ENCODE measurements at regions not wholly inside any gene's neighbourhood (a gene's known extent, or its start where the extent isn't known, plus 50 kb on each side); places are given as distances from the start of the nearest gene placed in this dataset.

DNA sequence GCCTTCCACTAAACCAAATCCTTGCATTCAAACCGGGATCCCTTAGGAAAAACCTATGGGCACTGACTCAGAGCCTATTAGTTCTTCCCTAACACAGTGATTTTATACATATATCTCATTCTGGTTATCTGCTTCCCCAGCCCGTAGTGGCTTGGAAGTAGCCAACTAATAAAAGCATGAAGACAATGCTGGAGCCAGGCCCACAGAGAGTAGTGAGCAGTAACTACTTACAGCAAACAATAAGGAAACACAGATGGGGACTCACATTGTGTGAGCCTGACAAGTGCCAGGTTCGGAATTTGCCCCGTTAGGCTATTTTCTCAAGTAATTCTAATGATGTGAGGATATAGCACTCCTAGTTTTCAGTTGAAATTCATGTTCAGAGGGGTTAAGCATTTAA lies 83.3 kb upstream of the OR5AK2 start:
- no peaks in the 10 kb centered on the region for H3K36me3 Mint-ChIP-seq (ENCODE audit: insufficient read depth in 2 of 2)
- H3K4me3 Mint-ChIP-seq = no peak overlapping the region
- H3K4me1 Mint-ChIP-seq (ENCODE audit: low read depth) = no peaks in the 10 kb centered on the region
- DNase-seq (no peak), ATAC-seq (replicated peaks in 1 of 2) (no peak)
- peaks cover 0 to 3% of the 10 kb centered on the region in 2 donors for H3K9me3 Mint-ChIP-seq
- no peak overlapping the region for H3K27ac Mint-ChIP-seq
- H3K27me3 Mint-ChIP-seq (ENCODE audit: low read depth) = no peaks in the 10 kb centered on the region

- Mint-ChIP-seq H3K27me3 (ENCODE audit: low read depth) (no peaks in the 10 kb centered on the region), H3K4me3 (no peak overlapping the region), H3K36me3 (ENCODE audit: insufficient read depth in 2 of 2) (no peaks in the 10 kb centered on the region), H3K9me3 (no peaks in the 10 kb centered on the region), H3K27ac (no peak overlapping the region), H3K4me1 (ENCODE audit: low read depth) (no peaks in the 10 kb centered on the region)
- ATAC-seq (replicated peaks in 1 of 2) (no peak), DNase-seq (no peak)
Observed at GRCh38 chr11:56898856-56899255, 89.9 kb upstream of the OR5AK2 start.

DNA sequence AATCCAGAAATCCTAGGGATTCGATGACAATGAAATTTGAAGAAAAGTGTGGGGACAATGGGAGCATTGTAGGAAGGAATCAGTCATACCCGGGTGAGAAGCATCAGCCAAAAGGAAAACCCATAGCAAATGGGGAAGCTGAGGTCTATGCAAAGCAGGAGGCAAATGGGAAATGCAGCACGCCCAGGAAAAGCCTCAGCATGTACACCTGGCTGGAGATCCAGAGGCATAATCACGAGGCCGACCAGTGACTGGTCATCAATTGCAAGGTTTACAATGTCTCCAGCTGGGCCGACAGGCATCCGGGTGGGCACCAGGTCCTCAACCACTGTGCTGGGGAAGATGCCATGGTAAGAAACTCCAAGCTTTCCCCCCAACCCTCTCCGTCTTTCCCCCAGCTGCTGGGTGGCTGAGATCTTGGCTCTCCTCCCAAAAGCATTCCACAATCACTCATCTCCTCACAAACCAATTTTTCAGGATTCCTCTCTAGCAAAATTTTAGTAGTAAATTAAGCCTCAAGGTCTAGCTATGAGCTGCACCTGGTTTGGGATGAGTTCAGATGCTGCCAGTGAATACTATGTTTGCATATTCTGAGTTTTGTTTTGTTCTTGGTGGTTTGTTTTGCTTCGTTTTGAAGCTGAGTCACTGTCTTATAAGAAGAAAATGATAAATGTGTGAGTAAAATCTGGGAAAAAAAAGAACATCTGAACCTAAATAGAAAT lies 98.0 kb upstream of the OR5AK2 start:
- DNase-seq (no peak), ATAC-seq (replicated peaks in 1 of 2) (no peak)
- Mint-ChIP-seq H3K36me3 (ENCODE audit: insufficient read depth in 2 of 2) (no peaks in the 10 kb centered on the region), H3K4me1 (ENCODE audit: low read depth) (no peaks in the 10 kb centered on the region), H3K4me3 (no peak overlapping the region), H3K9me3 (peaks cover 0 to 2% of the 10 kb centered on the region in 2 donors), H3K27me3 (ENCODE audit: low read depth) (no peaks in the 10 kb centered on the region), H3K27ac (no peak overlapping the region)

DNA sequence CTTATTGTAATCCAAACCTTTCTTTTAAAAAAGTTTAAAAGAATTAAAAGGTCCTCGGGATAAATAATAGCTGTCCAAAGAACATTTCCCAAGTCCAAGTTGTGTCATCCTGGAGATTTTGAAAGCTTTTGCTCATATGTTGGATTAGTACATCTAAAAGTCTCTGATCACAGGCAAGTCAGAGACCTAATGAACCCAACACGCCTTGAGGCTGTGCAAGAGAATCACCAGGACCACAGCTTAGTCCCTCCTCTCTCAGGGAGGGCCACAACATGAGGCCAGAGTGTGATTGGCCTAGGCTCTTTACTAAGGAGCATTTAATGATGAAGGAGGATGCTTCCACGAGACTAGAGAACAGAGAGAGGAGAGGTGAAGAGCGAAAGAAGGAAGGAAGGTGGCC lies 98.7 kb upstream of the OR5AK2 start:
- H3K4me1 Mint-ChIP-seq (ENCODE audit: low read depth) = no peaks in the 10 kb centered on the region
- no peaks in the 10 kb centered on the region for H3K27me3 Mint-ChIP-seq (ENCODE audit: low read depth)
- no peak for DNase-seq
- peaks cover 0 to 2% of the 10 kb centered on the region in 2 donors for H3K9me3 Mint-ChIP-seq
- no peak overlapping the region for H3K4me3 Mint-ChIP-seq
- no peak overlapping the region for H3K27ac Mint-ChIP-seq
- no peak for ATAC-seq (replicated peaks in 1 of 2)
- no peaks in the 10 kb centered on the region for H3K36me3 Mint-ChIP-seq (ENCODE audit: insufficient read depth in 2 of 2)

DNA sequence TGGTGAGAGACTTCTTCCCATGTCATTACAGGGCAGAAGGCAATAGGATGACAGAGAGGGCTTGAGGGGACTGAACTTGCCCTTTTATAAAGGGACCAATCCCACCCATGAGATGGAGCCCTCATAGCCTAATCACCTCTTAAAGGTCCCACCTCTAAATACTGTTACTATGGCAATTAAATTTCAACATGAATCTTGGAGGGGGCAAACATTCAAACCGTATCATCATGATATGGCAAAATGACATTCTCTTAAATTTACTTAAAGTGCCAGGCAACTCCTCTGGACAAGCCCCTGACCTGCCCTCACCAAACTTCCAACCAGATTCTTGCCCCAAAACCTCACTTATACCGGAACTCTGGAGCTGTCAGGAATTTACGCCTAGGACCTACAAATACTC lies 100.8 kb upstream of the OR5AK2 start:
- no peak overlapping the region for H3K27ac Mint-ChIP-seq
- no peaks in the 10 kb centered on the region for H3K4me1 Mint-ChIP-seq (ENCODE audit: low read depth)
- peaks cover 0 to 2% of the 10 kb centered on the region in 2 donors for H3K9me3 Mint-ChIP-seq
- ATAC-seq (replicated peaks in 1 of 2) (no peak), DNase-seq (no peak)
- H3K36me3 Mint-ChIP-seq (ENCODE audit: insufficient read depth in 2 of 2) = no peaks in the 10 kb centered on the region
- no peaks in the 10 kb centered on the region for H3K27me3 Mint-ChIP-seq (ENCODE audit: low read depth)
- H3K4me3 Mint-ChIP-seq = no peak overlapping the region

GRCh38 chr11:56886455-56886854 lies 102.3 kb upstream of the OR5AK2 start:
- Mint-ChIP-seq H3K36me3 (ENCODE audit: insufficient read depth in 2 of 2) (no peaks in the 10 kb centered on the region), H3K27me3 (ENCODE audit: low read depth) (no peaks in the 10 kb centered on the region), H3K4me1 (ENCODE audit: low read depth) (no peaks in the 10 kb centered on the region), H3K4me3 (no peak overlapping the region), H3K9me3 (peaks cover 0 to 2% of the 10 kb centered on the region in 2 donors), H3K27ac (no peak overlapping the region)
- ATAC-seq (replicated peaks in 1 of 2) (no peak), DNase-seq (no peak)

DNA sequence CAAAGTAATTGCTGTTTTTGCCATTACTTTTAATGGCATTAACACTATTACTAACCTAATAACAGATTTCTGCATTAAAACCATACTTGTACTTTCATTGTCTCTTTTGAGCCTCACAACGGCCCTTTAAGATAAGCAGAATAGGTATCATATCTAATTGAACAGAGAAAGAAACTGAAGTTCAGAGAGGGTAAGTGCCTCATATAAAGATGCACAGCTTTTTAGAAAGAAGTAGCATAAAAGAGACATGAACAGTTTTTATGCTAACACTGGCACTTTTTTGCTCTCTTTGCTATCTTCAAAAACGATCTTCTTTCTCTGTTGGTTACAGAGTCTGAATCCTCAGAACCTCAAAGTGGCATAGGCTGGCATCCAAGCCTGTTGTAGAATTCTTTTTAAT lies 102.9 kb upstream of the OR5AK2 start:
- Mint-ChIP-seq H3K27ac (no peak overlapping the region), H3K4me1 (ENCODE audit: low read depth) (no peaks in the 10 kb centered on the region), H3K4me3 (no peak overlapping the region), H3K27me3 (ENCODE audit: low read depth) (no peaks in the 10 kb centered on the region), H3K9me3 (peaks cover 0 to 2% of the 10 kb centered on the region in 2 donors), H3K36me3 (ENCODE audit: insufficient read depth in 2 of 2) (no peaks in the 10 kb centered on the region)
- ATAC-seq (replicated peaks in 1 of 2) = no peak
- no peak for DNase-seq

- Mint-ChIP-seq H3K9me3 (peaks cover 0 to 2% of the 10 kb centered on the region in 2 donors), H3K4me3 (no peak overlapping the region), H3K36me3 (ENCODE audit: insufficient read depth in 2 of 2) (no peaks in the 10 kb centered on the region), H3K27me3 (ENCODE audit: low read depth) (no peaks in the 10 kb centered on the region), H3K27ac (no peak overlapping the region), H3K4me1 (ENCODE audit: low read depth) (no peaks in the 10 kb centered on the region)
- DNase-seq = no peak
- no peak for ATAC-seq (replicated peaks in 1 of 2)
Observed at GRCh38 chr11:56885177-56885576, 103.5 kb upstream of the OR5AK2 start.

DNA sequence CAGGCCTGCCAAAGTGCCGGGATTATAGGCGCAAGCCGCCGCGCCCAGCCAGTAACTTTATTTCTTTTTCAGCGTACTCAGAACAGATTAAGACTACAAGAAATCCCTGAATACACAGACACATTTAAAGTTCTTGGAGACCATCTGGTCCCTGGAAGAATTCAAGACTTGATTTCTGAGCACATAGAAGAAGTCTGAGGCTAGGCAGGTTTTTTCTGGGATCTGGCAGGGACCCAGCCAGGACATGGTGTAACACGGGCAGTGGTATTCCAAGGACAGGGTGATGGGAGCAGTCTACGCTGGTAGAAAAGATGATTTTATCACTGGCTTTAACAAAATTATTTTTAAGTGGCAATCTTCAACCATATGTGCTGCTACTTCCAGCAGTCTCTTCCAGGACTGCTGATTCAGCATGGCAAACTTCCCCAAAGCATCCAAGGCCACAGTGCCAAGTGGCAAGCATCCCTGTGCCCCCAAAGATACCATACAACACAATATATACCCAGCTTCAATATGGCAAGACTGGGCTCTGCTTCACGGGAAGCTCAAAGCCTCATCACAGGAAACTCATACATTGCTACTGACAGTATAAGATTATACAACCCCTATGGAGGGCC lies 105.2 kb upstream of the OR5AK2 start:
- no peak overlapping the region for H3K4me3 Mint-ChIP-seq
- H3K36me3 Mint-ChIP-seq (ENCODE audit: insufficient read depth in 2 of 2) = no peaks in the 10 kb centered on the region
- H3K27me3 Mint-ChIP-seq (ENCODE audit: low read depth) = no peaks in the 10 kb centered on the region
- no peaks in the 10 kb centered on the region for H3K4me1 Mint-ChIP-seq (ENCODE audit: low read depth)
- H3K27ac Mint-ChIP-seq = no peak overlapping the region
- ATAC-seq (replicated peaks in 1 of 2) (no peak), DNase-seq (no peak)
- no peaks in the 10 kb centered on the region for H3K9me3 Mint-ChIP-seq

DNA sequence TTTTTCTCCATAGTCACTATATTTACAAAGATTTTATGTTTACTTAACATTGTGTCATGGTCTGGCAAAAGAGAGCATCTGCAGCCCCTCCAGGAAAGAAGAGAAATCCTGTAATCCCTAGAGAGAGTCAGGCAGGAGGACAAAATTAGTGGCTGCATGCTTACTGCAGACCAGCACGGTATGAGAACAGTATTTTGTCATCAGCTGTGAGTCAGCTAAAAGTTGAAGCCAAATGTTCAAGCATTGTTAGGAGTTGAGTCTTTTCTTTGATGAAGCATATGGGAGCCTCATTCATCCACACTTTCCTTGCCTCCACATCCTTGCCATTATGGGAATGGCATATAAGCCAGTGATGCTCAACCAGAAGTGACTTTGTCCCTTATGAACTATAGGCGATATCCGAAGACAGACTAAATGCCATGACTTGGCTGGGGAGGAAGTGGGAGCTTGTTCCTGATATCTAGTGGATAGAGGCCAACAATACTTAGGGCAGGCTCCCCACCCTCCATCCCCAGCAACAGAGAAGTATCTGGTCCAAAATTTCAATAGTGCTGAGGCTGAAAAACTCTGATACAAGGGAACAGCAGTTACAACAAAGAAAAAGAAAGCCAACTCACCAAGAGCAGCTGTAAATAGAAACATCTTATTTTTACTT lies 112.0 kb upstream of the OR5AK2 start:
- Mint-ChIP-seq H3K36me3 (ENCODE audit: insufficient read depth in 2 of 2) (peaks cover 0 to 2% of the 10 kb centered on the region in 2 donors), H3K27ac (no peak overlapping the region), H3K4me3 (no peak overlapping the region), H3K9me3 (peaks cover 4 to 9% of the 10 kb centered on the region in 2 donors), H3K4me1 (ENCODE audit: low read depth) (no peaks in the 10 kb centered on the region), H3K27me3 (ENCODE audit: low read depth) (no peaks in the 10 kb centered on the region)
- ATAC-seq (replicated peaks in 1 of 2) = no peak
- no peak for DNase-seq

- H3K36me3 Mint-ChIP-seq (ENCODE audit: insufficient read depth in 2 of 2) = no peaks in the 10 kb centered on the region
- H3K9me3 Mint-ChIP-seq = no peaks in the 10 kb centered on the region
- no peak for DNase-seq
- no peak overlapping the region for H3K27ac Mint-ChIP-seq
- ATAC-seq (replicated peaks in 1 of 2) = no peak
- H3K4me3 Mint-ChIP-seq = no peak overlapping the region
- H3K4me1 Mint-ChIP-seq (ENCODE audit: low read depth) = no peaks in the 10 kb centered on the region
- H3K27me3 Mint-ChIP-seq (ENCODE audit: low read depth) = no peaks in the 10 kb centered on the region
Observed at GRCh38 chr11:56855217-56855616, 106.7 kb upstream of the OR9G4 start.

GRCh38 chr11:56852131-56852530 lies 103.6 kb upstream of the OR9G4 start:
- Mint-ChIP-seq H3K4me3 (no peak overlapping the region), H3K27ac (no peak overlapping the region), H3K9me3 (peaks cover 0 to 1% of the 10 kb centered on the region in 2 donors), H3K36me3 (ENCODE audit: insufficient read depth in 2 of 2) (no peaks in the 10 kb centered on the region), H3K4me1 (ENCODE audit: low read depth) (no peaks in the 10 kb centered on the region), H3K27me3 (ENCODE audit: low read depth) (no peaks in the 10 kb centered on the region)
- DNase-seq (no peak), ATAC-seq (replicated peaks in 1 of 2) (no peak)

DNA sequence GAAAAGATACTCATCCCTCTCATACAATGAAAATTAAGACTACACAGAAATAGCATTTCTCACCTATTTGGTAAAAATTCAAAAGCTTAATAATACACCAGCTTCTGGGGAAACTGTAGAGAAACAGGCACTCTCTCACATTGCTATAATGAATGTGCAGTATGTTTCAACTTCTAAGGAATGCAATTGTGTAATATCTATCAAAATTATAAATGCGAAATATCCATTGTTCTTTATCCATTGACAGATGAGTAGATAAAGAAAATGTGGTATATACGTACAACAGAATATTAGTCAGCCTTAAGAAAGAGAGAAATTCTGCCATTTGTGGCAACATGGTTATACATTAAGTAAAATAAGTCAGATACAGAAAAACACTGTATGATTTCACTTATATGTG lies 101.4 kb upstream of the OR9G4 start:
- no peaks in the 10 kb centered on the region for H3K27me3 Mint-ChIP-seq (ENCODE audit: low read depth)
- no peaks in the 10 kb centered on the region for H3K36me3 Mint-ChIP-seq (ENCODE audit: insufficient read depth in 2 of 2)
- no peak overlapping the region for H3K4me3 Mint-ChIP-seq
- no peak overlapping the region for H3K27ac Mint-ChIP-seq
- no peaks in the 10 kb centered on the region for H3K4me1 Mint-ChIP-seq (ENCODE audit: low read depth)
- ATAC-seq (replicated peaks in 1 of 2) (no peak), DNase-seq (no peak)
- peaks cover 0 to 1% of the 10 kb centered on the region in 2 donors for H3K9me3 Mint-ChIP-seq

Measured in activated T-cell treated with anti-CD3 and anti-CD28 coated beads, Interleukin-2, amount 50 U/mL, for 72 hours (primary cell).